Heart left ventricle (tissue), 13 donors: ENCODE measurements at regions not wholly inside any gene's neighbourhood (a gene's known extent, or its start where the extent isn't known, plus 50 kb on each side); places are given as distances from the start of the nearest gene placed in this dataset.

Experiments
- POLR2A ChIP-seq, 2 donors: fragments of 450-650 bp; IDR thresholded peaks; one replicate each; pipeline ENCODE4 v1.6.1; 2017; ENCODE audit warnings: antibody characterized with exemption in 2 of 2, mild to moderate bottlenecking in 2 of 2, moderate library complexity in 2 of 2
- TF ChIP-seq, protein P1 (sequence below), 12 donors: fragments of 200-600 bp; sonication (generic) in 4 of 12; IDR thresholded peaks; one replicate each; pipeline versions ENCODE4 v1.5.0 to v1.8.0; 2018 to 2022; ENCODE audit warnings: antibody characterized with exemption in 12 of 12, mild to moderate bottlenecking in 5 of 12
- donor health status: ischemic (EF 13 %, LVEDD 7.1; RV severe dilation, severe dysfunction).
- donor health status: DM: no; HTN: yes; CAD: no.
- donor health status: DM: no; HTN: no; CAD: no.
- donor health status: ischemic (EF 25% LVEDD 6.9; RV normal size, moderate dysfunction).
- donor health status: ischemic (EF 25% LVEDD 5.7; RV mildly dilated, moderate dysfunction).
- donor health status: ischemic (EF 35%, LVEDD 5.7; RV mildly dilated, moderate dysfunction).
- donor health status: nonischemic (EF 11% LVEDD 7.7; RV severe dilation, severe dysfunction).
- donor health status: DM: yes; HTN: yes; CAD: no.
- donor health status: PGD.
- donor health status: ischemic (EF 29% LVEDD 5.4; RV normal size, mild dysfunction).
- donor health status: nonischemic (EF 23%, LVEDD 6.1; RV moderate dilation, normal function).

DNA sequence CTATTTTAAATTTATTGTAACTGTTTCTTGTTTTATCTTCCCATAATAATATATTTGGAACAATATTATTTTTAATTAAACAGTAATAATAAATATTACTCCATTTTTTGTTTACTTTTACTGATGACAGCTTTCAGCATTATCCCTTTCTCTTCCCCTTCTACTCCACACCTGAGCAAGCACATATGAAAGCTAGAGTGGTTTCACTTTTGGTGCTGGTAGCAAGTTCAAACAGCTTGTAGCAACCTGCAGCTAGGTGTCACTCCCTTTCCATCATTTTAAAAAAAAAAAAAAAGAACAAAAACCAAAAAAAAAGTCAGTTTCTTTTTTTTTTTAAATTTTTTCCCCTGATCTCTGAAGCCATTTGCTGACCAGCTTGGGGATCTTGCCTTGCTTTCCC, 801.8 kb downstream of the CCDC85A start:
- TF ChIP-seq, protein P1, sequence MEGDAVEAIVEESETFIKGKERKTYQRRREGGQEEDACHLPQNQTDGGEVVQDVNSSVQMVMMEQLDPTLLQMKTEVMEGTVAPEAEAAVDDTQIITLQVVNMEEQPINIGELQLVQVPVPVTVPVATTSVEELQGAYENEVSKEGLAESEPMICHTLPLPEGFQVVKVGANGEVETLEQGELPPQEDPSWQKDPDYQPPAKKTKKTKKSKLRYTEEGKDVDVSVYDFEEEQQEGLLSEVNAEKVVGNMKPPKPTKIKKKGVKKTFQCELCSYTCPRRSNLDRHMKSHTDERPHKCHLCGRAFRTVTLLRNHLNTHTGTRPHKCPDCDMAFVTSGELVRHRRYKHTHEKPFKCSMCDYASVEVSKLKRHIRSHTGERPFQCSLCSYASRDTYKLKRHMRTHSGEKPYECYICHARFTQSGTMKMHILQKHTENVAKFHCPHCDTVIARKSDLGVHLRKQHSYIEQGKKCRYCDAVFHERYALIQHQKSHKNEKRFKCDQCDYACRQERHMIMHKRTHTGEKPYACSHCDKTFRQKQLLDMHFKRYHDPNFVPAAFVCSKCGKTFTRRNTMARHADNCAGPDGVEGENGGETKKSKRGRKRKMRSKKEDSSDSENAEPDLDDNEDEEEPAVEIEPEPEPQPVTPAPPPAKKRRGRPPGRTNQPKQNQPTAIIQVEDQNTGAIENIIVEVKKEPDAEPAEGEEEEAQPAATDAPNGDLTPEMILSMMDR (IDR thresholded peaks at IDR 0.05), result no peak
- no peak for TF ChIP-seq POLR2A (IDR thresholded peaks at IDR 0.05)
